Activated CD4-positive, alpha-beta T cell treated with anti-CD3 and anti-CD28 coated beads, Interleukin-2, amount 50 U/mL, for 1 hour (primary cell): ENCODE measurements at regions not wholly inside any gene's neighbourhood (a gene's known extent, or its start where the extent isn't known, plus 50 kb on each side); places are given as distances from the start of the nearest gene placed in this dataset.
"Not testable (repeated sequence)": the region's sequence is repeated elsewhere in the genome, so short reads cannot be mapped to it uniquely, and the experiment has no call there.

Experiments
- DNase-seq: peaks from one replicate; pipeline ENCODE4 v3.0.0-alpha.2; 2020

DNA sequence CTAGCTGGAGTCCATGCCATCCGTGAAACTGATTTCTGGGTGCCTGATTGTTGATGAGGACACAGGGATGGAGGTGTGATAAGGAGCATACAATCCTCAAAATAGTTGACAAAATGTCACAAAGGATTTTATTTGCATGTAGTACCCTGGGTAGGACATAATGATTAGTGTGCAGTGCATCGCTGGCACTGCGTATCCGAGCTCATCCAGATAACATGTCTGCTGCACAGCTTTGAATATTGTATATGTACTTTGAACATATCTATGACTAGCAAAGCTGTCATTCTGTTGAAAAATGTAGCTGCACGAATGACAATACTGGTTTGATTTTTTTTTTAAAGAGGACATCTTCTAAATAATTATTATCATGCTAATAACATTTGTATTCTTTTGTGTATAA is 529.7 kb upstream of the FANCL start:
- DNase-seq = no peak

DNA sequence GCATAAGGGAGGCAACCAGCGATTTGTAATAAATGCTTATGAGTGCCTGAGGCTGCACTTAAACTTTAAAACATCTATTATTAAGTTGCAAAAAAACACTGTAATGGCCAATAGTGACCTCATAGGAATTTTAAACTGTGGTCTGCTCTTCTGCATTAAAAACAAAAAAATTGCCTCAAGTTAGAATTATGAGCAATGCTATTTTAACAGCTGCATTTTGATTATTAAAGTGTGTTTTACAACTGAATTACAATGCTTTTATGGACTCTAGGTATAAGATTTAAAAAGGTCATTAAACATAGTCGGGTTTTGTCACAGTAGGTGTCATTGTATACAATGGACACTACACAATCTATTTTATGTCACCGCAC is 528.7 kb upstream of the FANCL start:
- no peak for DNase-seq

GRCh38 chr2:58769111-58769863 is 528.2 kb upstream of the FANCL start:
- no peak for DNase-seq

DNA sequence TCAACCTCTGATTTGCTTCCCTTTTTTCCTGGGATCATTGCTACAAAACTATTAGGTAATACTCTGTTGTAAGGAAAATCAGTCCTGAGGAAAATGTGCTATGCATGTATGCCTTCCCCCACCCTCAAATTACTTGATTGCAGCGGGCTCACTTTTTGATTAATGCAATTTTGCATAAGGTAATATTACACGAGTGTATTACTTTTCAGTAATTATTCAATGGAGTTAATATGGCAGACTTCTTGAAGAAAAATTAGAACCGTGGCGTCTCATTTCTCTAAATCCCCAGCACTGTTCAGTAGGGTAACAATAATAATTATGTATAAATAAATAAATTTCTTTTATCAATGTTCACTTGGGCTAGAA is 527.6 kb upstream of the FANCL start:
- no peak for DNase-seq

- DNase-seq = no peak
Observed at GRCh38 chr2:58767828-58768714, 526.9 kb upstream of the FANCL start.

DNA sequence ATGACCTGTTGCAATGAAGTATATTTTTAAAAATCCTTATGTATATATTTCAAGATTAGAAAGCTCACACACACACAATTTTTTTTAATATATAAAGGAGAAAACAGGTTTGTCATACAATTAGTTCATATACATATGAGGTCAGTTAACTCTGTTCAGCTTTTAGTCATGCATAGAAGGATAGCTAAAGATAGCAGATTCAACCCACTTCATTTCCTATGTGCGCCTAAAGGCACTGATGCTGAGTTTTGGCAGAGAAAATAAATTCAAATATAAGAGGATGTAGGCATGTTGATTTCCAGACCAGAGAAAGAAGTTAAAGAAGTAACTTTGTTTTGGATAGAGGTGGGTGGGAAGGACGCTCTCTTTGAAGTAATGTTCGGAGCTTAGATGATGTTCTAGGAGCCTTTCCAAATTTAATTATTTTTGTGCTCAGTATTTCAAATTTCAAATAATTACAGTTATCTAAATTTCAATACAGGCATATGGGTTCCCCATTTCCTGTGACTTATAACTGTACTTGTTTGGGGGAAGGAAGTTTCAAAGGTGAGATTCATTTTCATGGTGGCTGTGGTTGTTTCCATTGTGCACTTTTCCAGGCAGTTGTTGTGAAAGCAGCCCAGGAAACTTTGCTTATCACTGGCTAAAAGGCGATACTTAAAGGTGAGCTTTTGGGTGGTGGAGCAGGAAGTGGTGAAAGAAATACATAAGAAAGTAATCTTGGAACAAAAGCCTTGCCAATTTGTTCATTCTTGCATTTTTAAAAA is 523.4 kb upstream of the FANCL start:
- no peak for DNase-seq

GRCh38 chr2:58762176-58762781 is 521.2 kb upstream of the FANCL start:
- DNase-seq = peak; percentile 0

DNA sequence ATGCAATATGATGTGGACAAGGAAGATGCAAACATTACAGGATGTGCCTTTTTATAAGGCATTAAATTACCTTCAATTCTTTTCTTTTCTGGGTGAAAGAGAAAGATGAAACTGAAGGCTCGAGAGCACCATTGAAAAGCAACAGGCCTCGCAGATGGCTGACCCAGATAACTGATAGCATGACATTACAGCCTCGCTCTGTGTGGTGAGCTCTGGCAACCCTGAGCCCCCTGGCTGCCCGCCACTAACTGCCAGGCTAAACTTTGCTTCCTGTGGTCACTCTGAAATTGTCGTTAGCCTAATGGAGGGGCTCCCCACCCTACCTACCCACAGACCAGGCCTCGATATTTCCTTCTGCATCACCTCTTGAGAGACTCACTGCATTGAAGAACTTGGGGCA is 516.8 kb upstream of the FANCL start:
- no peak for DNase-seq

- no peak for DNase-seq
Observed at GRCh38 chr2:58756336-58756735, 515.2 kb upstream of the FANCL start.

- not testable (repeated sequence) for DNase-seq
Observed at GRCh38 chr2:58752507-58752906, 511.4 kb upstream of the FANCL start.

DNA sequence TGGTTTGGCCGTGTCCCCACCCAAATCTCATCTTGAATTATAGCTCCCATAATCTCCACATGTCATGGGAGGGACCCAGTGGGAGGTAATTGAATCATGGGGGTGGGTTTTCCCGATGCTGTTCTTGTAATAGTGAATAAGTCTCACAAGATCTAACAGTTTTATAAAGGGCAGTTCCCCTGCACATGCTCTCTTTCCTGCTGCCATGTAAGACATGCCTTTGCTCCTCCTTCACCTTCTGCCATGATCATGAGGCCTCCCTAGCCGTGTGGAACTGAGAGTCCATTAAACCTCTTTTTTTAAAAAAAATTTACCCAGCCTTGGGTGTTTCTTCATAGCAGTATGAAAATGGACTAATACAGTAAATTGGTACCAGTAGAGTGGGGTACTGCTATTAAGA is 510.6 kb upstream of the FANCL start:
- DNase-seq = not testable (repeated sequence)

GRCh38 chr2:58749041-58749440 is 507.9 kb upstream of the FANCL start:
- no peak for DNase-seq

- not testable (repeated sequence) for DNase-seq
Observed at GRCh38 chr2:58745334-58745733, 504.2 kb upstream of the FANCL start.

DNA sequence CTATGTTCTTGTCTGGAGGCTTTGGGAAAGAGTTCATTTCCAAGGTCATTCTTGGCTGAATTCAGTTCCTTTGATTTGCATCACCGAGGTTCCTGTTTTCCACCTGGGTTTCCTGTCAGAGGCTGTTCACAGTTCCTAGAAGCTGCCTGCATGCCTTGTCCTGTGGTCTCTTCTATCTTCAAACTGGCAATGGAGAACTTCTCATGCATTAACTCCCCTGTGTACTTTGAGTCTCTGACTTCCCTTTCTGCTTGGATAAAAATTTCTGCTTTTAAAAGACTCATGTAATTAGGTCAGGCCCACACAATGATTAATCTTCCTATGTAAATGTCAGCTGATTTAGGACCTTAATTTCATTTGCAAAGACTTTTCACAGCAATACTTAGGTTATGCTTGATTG is 499.3 kb upstream of the FANCL start:
- no peak for DNase-seq

DNA sequence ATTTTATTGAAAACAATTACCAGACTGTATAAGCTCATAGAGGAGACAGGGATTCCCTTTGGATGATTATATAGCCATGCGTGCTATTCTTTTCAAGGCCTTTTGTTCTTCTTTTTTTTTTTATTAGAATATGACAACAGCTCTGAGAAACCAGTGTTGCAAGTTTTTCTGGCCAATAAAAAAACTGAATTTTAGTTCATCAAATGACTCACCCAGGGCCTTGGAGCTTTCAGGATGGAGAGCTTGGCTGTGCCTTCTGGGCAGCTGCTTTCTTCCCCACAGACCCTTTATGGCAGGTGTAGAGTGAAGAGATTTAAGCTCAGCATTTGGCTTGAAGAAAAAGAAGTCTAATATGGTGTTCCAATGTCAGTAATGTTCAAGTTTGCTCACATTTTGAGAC is 497.9 kb upstream of the FANCL start:
- DNase-seq = no peak

GRCh38 chr2:58734365-58734764 is 493.2 kb upstream of the FANCL start:
- DNase-seq = no peak

- DNase-seq = no peak
Observed at GRCh38 chr2:58732999-58733398, 491.9 kb upstream of the FANCL start.

DNA sequence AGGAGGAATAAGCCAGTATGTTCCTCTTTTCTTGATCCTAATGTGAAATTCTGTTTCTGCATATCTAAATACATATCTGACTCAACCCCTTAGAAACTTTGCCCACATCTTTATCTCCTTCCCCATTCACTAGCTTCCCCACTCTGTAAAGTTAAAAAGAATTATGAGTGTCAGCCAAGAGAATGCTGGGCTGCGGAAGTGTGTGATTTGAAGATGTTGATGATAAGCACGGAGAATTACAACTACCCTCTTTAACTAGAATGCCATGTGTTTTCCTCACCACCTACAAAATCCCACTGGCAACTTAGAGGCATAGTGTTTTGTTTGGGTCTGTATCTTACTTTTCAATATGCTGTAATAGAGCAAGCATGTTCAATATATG is 490.4 kb upstream of the FANCL start:
- DNase-seq = no peak

DNA sequence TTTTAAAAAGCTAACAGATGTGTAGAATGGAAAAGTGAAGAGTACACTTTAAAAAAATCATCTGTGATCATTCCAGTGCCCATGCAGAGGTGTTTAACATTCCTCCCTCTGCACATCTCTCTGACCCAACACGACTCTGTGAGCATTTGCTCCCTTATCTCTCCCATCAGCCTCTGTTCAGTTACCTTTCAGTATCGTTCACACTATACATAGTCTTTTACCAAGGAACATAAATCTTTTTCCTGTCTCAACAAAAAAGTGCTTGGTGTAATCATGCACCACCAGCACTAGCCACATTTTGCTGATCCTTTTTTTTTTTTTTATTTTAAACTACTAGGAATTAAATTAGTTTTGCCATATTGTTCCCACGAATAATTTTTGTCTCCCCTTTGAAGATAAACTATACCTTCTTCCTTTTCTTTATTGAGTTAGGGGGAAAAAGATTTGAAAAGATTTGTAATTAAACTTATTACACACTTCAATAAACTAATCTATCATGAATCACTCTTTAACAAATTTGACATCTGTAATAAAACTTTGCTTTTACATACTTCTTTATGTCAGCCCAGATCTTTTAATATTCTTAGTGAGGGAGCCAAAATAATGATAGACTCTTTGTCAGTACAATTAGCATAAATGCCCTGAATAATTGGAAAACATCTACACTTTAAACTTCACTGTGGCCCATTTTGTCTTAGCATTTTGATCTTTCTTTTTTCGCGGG is 489.8 kb upstream of the FANCL start:
- no peak for DNase-seq

GRCh38 chr2:58727981-58728656 is 487.0 kb upstream of the FANCL start:
- DNase-seq = no peak

DNA sequence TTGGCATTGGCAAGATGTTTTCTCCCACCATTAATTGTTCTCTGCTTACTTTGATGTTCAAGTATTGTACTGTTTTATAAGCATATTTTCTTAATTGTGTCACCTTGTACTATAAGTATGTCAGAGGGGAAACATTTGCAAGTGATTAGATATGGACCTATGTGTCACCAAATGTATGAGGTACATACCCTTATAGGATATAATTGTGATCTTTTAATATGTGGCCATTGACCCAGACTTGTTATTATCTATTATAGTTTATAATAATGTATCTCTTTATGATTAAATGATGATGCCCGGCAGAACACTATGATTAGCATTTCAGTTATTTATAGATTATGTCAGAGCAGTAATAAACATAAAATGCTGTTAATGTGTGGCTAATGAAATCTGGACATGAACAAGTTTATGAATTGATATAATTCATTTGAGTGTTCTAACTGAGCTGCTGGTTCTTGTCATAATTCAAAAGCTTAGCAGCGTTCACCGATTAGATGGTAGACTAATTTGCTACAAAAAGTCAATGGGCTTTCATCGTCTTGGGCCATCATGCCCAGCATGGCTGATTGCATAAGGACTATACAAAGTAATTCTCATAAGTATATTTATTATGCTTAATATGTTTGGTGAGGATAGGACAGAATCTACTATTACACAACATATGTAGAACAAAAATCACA is 480.9 kb upstream of the FANCL start:
- DNase-seq = no peak
